ENCODE measurements at regions not wholly inside any gene's neighbourhood (a gene's known extent, or its start where the extent isn't known, plus 50 kb on each side); places are given as distances from the start of the nearest gene placed in this dataset.

- no peak for TF ChIP-seq CEBPZ (IDR thresholded peaks at IDR 0.05; ENCODE audit: low read depth, low read length)
- no peak for TF ChIP-seq RBBP5 (conservative IDR thresholded peaks at IDR 0.05)
- H3K9ac ChIP-seq (ENCODE audit: control insufficient read depth, insufficient read depth, low read length), result no peak overlapping the region
- POLR2A ChIA-PET, result no interaction called here
- H3K4me3 ChIP-seq, result no peak overlapping the region
- H3K79me2 ChIP-seq (ENCODE audit: control insufficient read depth, insufficient read depth, low read length), result no peaks in the 10 kb centered on the region
- intact Hi-C loops (cut with micrococcal nuclease; ENCODE audit: unreplicated experiment) (no loop called here), in situ Hi-C loops (cut with MboI) (no loop called here)
- no peaks in the 10 kb centered on the region for H3K36me3 ChIP-seq (ENCODE audit: control insufficient read depth in 2 of 2, insufficient read depth in 2 of 2, low read length in 1 of 2)
- H3K4me1 ChIP-seq (ENCODE audit: control insufficient read depth, insufficient read depth, low read length), result no peaks in the 10 kb centered on the region
- SMC1A ChIA-PET (ENCODE audit: uncharacterized antibody, unreplicated experiment), result interaction anchor here (1.2 kb wide), 1 partner anchor 18 kb away, joined by 3 read pairs; no protein-coding TSS in a partner anchor
- CTCF ChIA-PET, result no interaction called here
- H4K20me1 ChIP-seq (ENCODE audit: control insufficient read depth, insufficient read depth), result no peaks in the 10 kb centered on the region
- H3K9me3 ChIP-seq (replicated peaks; ENCODE audit: control insufficient read depth, insufficient read depth, low read length), result no peaks in the 10 kb centered on the region
- no peaks in the 10 kb centered on the region for H3K27me3 ChIP-seq (replicated peaks in 1 of 2; ENCODE audit: control insufficient read depth in 2 of 2, insufficient read depth in 2 of 2, low read length in 1 of 2)
- no peak overlapping the region for H3K4me2 ChIP-seq (ENCODE audit: control insufficient read depth, insufficient read depth)
- H2AFZ ChIP-seq (ENCODE audit: control insufficient read depth, low read depth, low read length), result no peak overlapping the region
- no peak overlapping the region for H3K27ac ChIP-seq (ENCODE audit: control insufficient read depth, insufficient read depth)
- BruUV-seq (replicated peaks), result no TSS peak
- no peak for FAIRE-seq
- RAD21 ChIA-PET (ENCODE audit: unreplicated experiment), result no interaction called here
- no peak for DNase-seq (ENCODE audit: low read depth, low spot score)
- no peak for ATAC-seq
- 0% methylated on average over 1 of the region's 1 CpG for WGBS (ENCODE audit: insufficient coverage, insufficient replicate concordance, low lambda C conversion rate, missing lambda C conversion rate)
Measured at GRCh38 chr4:83876047-83876446, 340.1 kb downstream of the GPAT3 start.

- TF ChIP-seq FOXK2 (IDR thresholded peaks at IDR 0.05) (no peak), HDAC6 (IDR thresholded peaks at IDR 0.05; ENCODE audit: unreplicated experiment) (no peak)
- DNase-seq (ENCODE audit: low read depth, low spot score) (no peak), FAIRE-seq (no peak), ATAC-seq (no peak)
- BruUV-seq (replicated peaks), result no TSS peak
- CTCF ChIA-PET, result no interaction called here
- H3K4me2 ChIP-seq (ENCODE audit: control insufficient read depth, insufficient read depth), result no peak overlapping the region
- WGBS (ENCODE audit: insufficient coverage, insufficient replicate concordance, low lambda C conversion rate, missing lambda C conversion rate), result 47% methylated on average over 2 of the region's 2 CpGs
- no peak overlapping the region for H2AFZ ChIP-seq (ENCODE audit: control insufficient read depth, low read depth, low read length)
- no peaks in the 10 kb centered on the region for H4K20me1 ChIP-seq (ENCODE audit: control insufficient read depth, insufficient read depth)
- no peak overlapping the region for H3K9ac ChIP-seq (ENCODE audit: control insufficient read depth, insufficient read depth, low read length)
- H3K4me3 ChIP-seq, result no peak overlapping the region
- in situ Hi-C loops (cut with MboI), result no loop called here
- H3K79me2 ChIP-seq (ENCODE audit: control insufficient read depth, insufficient read depth, low read length), result no peaks in the 10 kb centered on the region
- no peaks in the 10 kb centered on the region for H3K4me1 ChIP-seq (ENCODE audit: control insufficient read depth, insufficient read depth, low read length)
- SMC1A ChIA-PET (ENCODE audit: uncharacterized antibody, unreplicated experiment), result no interaction called here
- RAD21 ChIA-PET (ENCODE audit: unreplicated experiment), result no interaction called here
- no peaks in the 10 kb centered on the region for H3K27me3 ChIP-seq (replicated peaks in 1 of 2; ENCODE audit: control insufficient read depth in 2 of 2, insufficient read depth in 2 of 2, low read length in 1 of 2)
- no peaks in the 10 kb centered on the region for H3K36me3 ChIP-seq (ENCODE audit: control insufficient read depth in 2 of 2, insufficient read depth in 2 of 2, low read length in 1 of 2)
- H3K27ac ChIP-seq (ENCODE audit: control insufficient read depth, insufficient read depth), result no peak overlapping the region
- POLR2A ChIA-PET, result no interaction called here
- intact Hi-C loops (cut with micrococcal nuclease; ENCODE audit: unreplicated experiment), result no loop called here
- no peaks in the 10 kb centered on the region for H3K9me3 ChIP-seq (replicated peaks; ENCODE audit: control insufficient read depth, insufficient read depth, low read length)
Measured at GRCh38 chr4:83875437-83875836, 339.5 kb downstream of the GPAT3 start.
